ENCODE measurements at regions not wholly inside any gene's neighbourhood (a gene's known extent, or its start where the extent isn't known, plus 50 kb on each side); places are given as distances from the start of the nearest gene placed in this dataset.

- TF ChIP-seq POLR2AphosphoS5 (IDR thresholded peaks at IDR 0.05) = no peak
- TF ChIP-seq POLR2A (IDR thresholded peaks at IDR 0.05) = no peak
- no peak for TF ChIP-seq CTCF (IDR thresholded peaks at IDR 0.05)
- WGBS = 80% methylated on average over 1 of the region's 1 CpG
- no peaks in the 10 kb centered on the region for H3K27me3 ChIP-seq (replicated peaks; ENCODE audit: insufficient read depth)
- no peaks in the 10 kb centered on the region for H3K9me3 ChIP-seq
- DNase-seq (ENCODE audit: low spot score) = no peak
- intact Hi-C loops (cut with DNase I) = no loop called here
- no peaks in the 10 kb centered on the region for H3K36me3 ChIP-seq
- H3K4me3 ChIP-seq = no peak overlapping the region
- H3K27ac ChIP-seq = no peak overlapping the region
- H3K4me1 ChIP-seq (replicated peaks) = no peaks in the 10 kb centered on the region
These were observed 71.4 kb downstream of the BMP4 start for GRCh38 chr14:53885136-53885640.

GRCh38 chr14:53884601-53885000 lies 72.0 kb downstream of the BMP4 start:
- H3K27ac ChIP-seq = no peak overlapping the region
- no peak for DNase-seq (ENCODE audit: low spot score)
- no peaks in the 10 kb centered on the region for H3K4me1 ChIP-seq (replicated peaks)
- no peaks in the 10 kb centered on the region for H3K36me3 ChIP-seq
- intact Hi-C loops (cut with DNase I) = no loop called here
- no peaks in the 10 kb centered on the region for H3K27me3 ChIP-seq (replicated peaks; ENCODE audit: insufficient read depth)
- TF ChIP-seq POLR2AphosphoS5 (IDR thresholded peaks at IDR 0.05) = no peak
- no peak for TF ChIP-seq CTCF (IDR thresholded peaks at IDR 0.05)
- no peak for TF ChIP-seq POLR2A (IDR thresholded peaks at IDR 0.05)
- no peaks in the 10 kb centered on the region for H3K9me3 ChIP-seq
- no peak overlapping the region for H3K4me3 ChIP-seq
- 90% methylated on average over 1 of the region's 1 CpG for WGBS

GRCh38 chr14:53883739-53884138 lies 72.9 kb downstream of the BMP4 start:
- no peak for DNase-seq (ENCODE audit: low spot score)
- H3K36me3 ChIP-seq = no peaks in the 10 kb centered on the region
- intact Hi-C loops (cut with DNase I) = no loop called here
- no peaks in the 10 kb centered on the region for H3K4me1 ChIP-seq (replicated peaks)
- no peak for TF ChIP-seq POLR2AphosphoS5 (IDR thresholded peaks at IDR 0.05)
- no peak for TF ChIP-seq CTCF (IDR thresholded peaks at IDR 0.05)
- TF ChIP-seq POLR2A (IDR thresholded peaks at IDR 0.05) = no peak
- H3K9me3 ChIP-seq = no peaks in the 10 kb centered on the region
- no peak overlapping the region for H3K4me3 ChIP-seq
- no peaks in the 10 kb centered on the region for H3K27me3 ChIP-seq (replicated peaks; ENCODE audit: insufficient read depth)
- H3K27ac ChIP-seq = no peak overlapping the region
- WGBS = 97% methylated on average over 4 of the region's 4 CpGs

GRCh38 chr14:53882684-53883083 lies 73.9 kb downstream of the BMP4 start:
- H3K36me3 ChIP-seq = no peaks in the 10 kb centered on the region
- WGBS = 19% methylated on average over 4 of the region's 4 CpGs
- H3K9me3 ChIP-seq = no peaks in the 10 kb centered on the region
- no peaks in the 10 kb centered on the region for H3K27me3 ChIP-seq (replicated peaks; ENCODE audit: insufficient read depth)
- H3K27ac ChIP-seq = no peak overlapping the region
- no peak for DNase-seq (ENCODE audit: low spot score)
- H3K4me3 ChIP-seq = no peak overlapping the region
- no peak for TF ChIP-seq POLR2A (IDR thresholded peaks at IDR 0.05)
- no peak for TF ChIP-seq CTCF (IDR thresholded peaks at IDR 0.05)
- TF ChIP-seq POLR2AphosphoS5 (IDR thresholded peaks at IDR 0.05) = no peak
- intact Hi-C loops (cut with DNase I) = no loop called here
- no peaks in the 10 kb centered on the region for H3K4me1 ChIP-seq (replicated peaks)

- no peak for DNase-seq (ENCODE audit: low spot score)
- Histone ChIP-seq H3K27ac (no peak overlapping the region), H3K27me3 (replicated peaks; ENCODE audit: insufficient read depth) (no peaks in the 10 kb centered on the region), H3K4me3 (no peak overlapping the region), H3K4me1 (replicated peaks) (no peaks in the 10 kb centered on the region), H3K9me3 (no peaks in the 10 kb centered on the region), H3K36me3 (no peaks in the 10 kb centered on the region)
- intact Hi-C loops (cut with DNase I) = no loop called here
- TF ChIP-seq POLR2A (IDR thresholded peaks at IDR 0.05) = no peak
- no peak for TF ChIP-seq CTCF (IDR thresholded peaks at IDR 0.05)
- TF ChIP-seq POLR2AphosphoS5 (IDR thresholded peaks at IDR 0.05) = no peak
- 47% methylated on average over 5 of the region's 5 CpGs for WGBS
These were observed 74.7 kb downstream of the BMP4 start for GRCh38 chr14:53881921-53882320.
